Uterus (tissue), 2 donors: ENCODE measurements at regions not wholly inside any gene's neighbourhood (a gene's known extent, or its start where the extent isn't known, plus 50 kb on each side); places are given as distances from the start of the nearest gene placed in this dataset.

Experiments
- POLR2A ChIP-seq, 2 donors: fragments of 450-650 bp; IDR thresholded peaks; one replicate each; pipeline ENCODE4 v1.6.1; 2016; ENCODE audit warnings: antibody characterized with exemption in 2 of 2, mild to moderate bottlenecking in 1 of 2, moderate library complexity in 1 of 2
- TF ChIP-seq, protein P1 (sequence below), 4 experiments: fragments of 200-600 bp in 2 of 4; fragments of 450-650 bp in 2 of 4; sonication (generic) in 2 of 4; IDR thresholded peaks; one replicate each; pipeline ENCODE4 v1.5.1; 2016 to 2019; ENCODE audit warnings: antibody characterized with exemption in 4 of 4, mild to moderate bottlenecking in 2 of 4, moderate library complexity in 1 of 4

GRCh38 chr7:121499624-121500023, 103.5 kb upstream of the FAM3C start:
- TF ChIP-seq, protein P1, sequence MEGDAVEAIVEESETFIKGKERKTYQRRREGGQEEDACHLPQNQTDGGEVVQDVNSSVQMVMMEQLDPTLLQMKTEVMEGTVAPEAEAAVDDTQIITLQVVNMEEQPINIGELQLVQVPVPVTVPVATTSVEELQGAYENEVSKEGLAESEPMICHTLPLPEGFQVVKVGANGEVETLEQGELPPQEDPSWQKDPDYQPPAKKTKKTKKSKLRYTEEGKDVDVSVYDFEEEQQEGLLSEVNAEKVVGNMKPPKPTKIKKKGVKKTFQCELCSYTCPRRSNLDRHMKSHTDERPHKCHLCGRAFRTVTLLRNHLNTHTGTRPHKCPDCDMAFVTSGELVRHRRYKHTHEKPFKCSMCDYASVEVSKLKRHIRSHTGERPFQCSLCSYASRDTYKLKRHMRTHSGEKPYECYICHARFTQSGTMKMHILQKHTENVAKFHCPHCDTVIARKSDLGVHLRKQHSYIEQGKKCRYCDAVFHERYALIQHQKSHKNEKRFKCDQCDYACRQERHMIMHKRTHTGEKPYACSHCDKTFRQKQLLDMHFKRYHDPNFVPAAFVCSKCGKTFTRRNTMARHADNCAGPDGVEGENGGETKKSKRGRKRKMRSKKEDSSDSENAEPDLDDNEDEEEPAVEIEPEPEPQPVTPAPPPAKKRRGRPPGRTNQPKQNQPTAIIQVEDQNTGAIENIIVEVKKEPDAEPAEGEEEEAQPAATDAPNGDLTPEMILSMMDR (IDR thresholded peaks at IDR 0.05) = no peak
- TF ChIP-seq POLR2A (IDR thresholded peaks at IDR 0.05) = no peak
